Panc1 (cell line): ENCODE measurements at regions not wholly inside any gene's neighbourhood (a gene's known extent, or its start where the extent isn't known, plus 50 kb on each side); places are given as distances from the start of the nearest gene placed in this dataset.

Source experiments
- ATAC-seq: fragments of 200-7000 bp; cut with Tn5 transposase; 2 replicates; pipeline ENCODE4 v1.9.1; 2020; ENCODE audit warnings: mild to moderate bottlenecking, moderate library complexity
- BruUV-seq: library from RNA; stranded (reverse); fragments of 400-500 nt; replicated peaks from 2 replicates; lab custom pipeline; 2021; lab: Mats Ljungman, UMichigan
- CTCF ChIA-PET: fragments of 300-600 bp; sonication (Branson Sonifier 250); formaldehyde crosslinking; loops from one replicate; lab custom pipeline; 2022; ENCODE audit warnings: antibody characterized with exemption; lab: Charles Lee
- POLR2A ChIA-PET: fragments of 300-600 bp; sonication (Branson Sonifier 250); formaldehyde crosslinking; loops from one replicate; lab custom pipeline; 2022; ENCODE audit warnings: antibody characterized with exemption; lab: Charles Lee
- DNase-seq: peaks from one replicate; pipeline ENCODE4 v3.0.0-alpha.2; 2010; ENCODE audit warnings: low read depth, low spot score
- H3K27ac ChIP-seq: 2 replicates; pipeline ENCODE4 v1.5.1; 2011; ENCODE audit warnings: mild to moderate bottlenecking, low read length, inconsistent platforms
- H3K27me3 ChIP-seq: fragments of 200-500 bp; sonication (Bioruptor generic); 2 replicates; pipeline ENCODE4 v1.6.0; 2014; ENCODE audit warnings: low read length, inconsistent platforms; ENCODE audit not compliant: control insufficient read depth, insufficient read depth
- H3K36me3 ChIP-seq: fragments of 200-500 bp; sonication (Bioruptor generic); 2 replicates; pipeline ENCODE4 v1.5.1; 2014; ENCODE audit warnings: inconsistent platforms, mild to moderate bottlenecking, low read length, moderate library complexity; ENCODE audit not compliant: control insufficient read depth, insufficient read depth
- H3K4me1 ChIP-seq: 2 replicates; pipeline ENCODE4 v1.5.1; 2011; ENCODE audit warnings: inconsistent platforms, mild to moderate bottlenecking, low read length, moderate library complexity; ENCODE audit not compliant: control insufficient read depth, insufficient read depth
- H3K4me3 ChIP-seq, 2 experiments: 2 replicates each; pipeline ENCODE4 v1.5.1; 2011 to 2012; ENCODE audit warnings: low read depth in 2 of 2, low read length in 2 of 2, mild to moderate bottlenecking in 2 of 2, inconsistent platforms in 1 of 2, moderate library complexity in 1 of 2
- H3K9me3 ChIP-seq: fragments of 200-500 bp; sonication (Bioruptor generic); 2 replicates; pipeline ENCODE4 v1.5.1; 2014; ENCODE audit warnings: low read depth, mild to moderate bottlenecking, inconsistent platforms, low read length, moderate library complexity; ENCODE audit not compliant: control insufficient read depth, insufficient read depth
- CTCF ChIP-seq: fragments of 450-650 bp; IDR thresholded peaks from 2 replicates; pipeline ENCODE4 v1.5.1; 2017; ENCODE audit warnings: mild to moderate bottlenecking
- POLR2AphosphoS5 ChIP-seq: IDR thresholded peaks from 2 replicates; pipeline ENCODE4 v1.6.1; 2012; ENCODE audit warnings: mild to moderate bottlenecking, low read depth, low read length, moderate library complexity
- REST ChIP-seq, 2 experiments: IDR thresholded peaks; 2 replicates each; pipeline ENCODE4 v1.6.1; 2011 to 2012; ENCODE audit warnings: low read depth in 2 of 2, control low read depth in 1 of 2, low read length in 1 of 2, mild to moderate bottlenecking in 1 of 2, moderate library complexity in 1 of 2; ENCODE audit not compliant: insufficient read depth in 1 of 2
- SIN3A ChIP-seq: IDR thresholded peaks from 2 replicates; pipeline ENCODE4 v1.6.1; 2012; ENCODE audit warnings: low read depth, mild to moderate bottlenecking, low read length, moderate library complexity, borderline replicate concordance; ENCODE audit not compliant: insufficient read depth
- TCF7L2 ChIP-seq: IDR thresholded peaks from 2 replicates; pipeline ENCODE4 v1.6.1; 2011; ENCODE audit warnings: mild to moderate bottlenecking, low read depth, low read length, inconsistent platforms
- in situ Hi-C: cut with HindIII; loops from 2 replicates; pipeline ENCODE4 v1.10.0; 2016; ENCODE audit warnings: low sequenced_read_pairs, low pct_unique_long_range_greater_than_20kb
- intact Hi-C: fragments of 100-400 bp; cut with micrococcal nuclease; formaldehyde crosslinking; loops from one replicate; pipeline ENCODE4 v1.10.0; 2022; ENCODE audit not compliant: unreplicated experiment

- POLR2A ChIA-PET = no interaction called here
- CTCF ChIA-PET = no interaction called here
- intact Hi-C loops = no loop called here
- no peaks in the 10 kb centered on the region for H3K4me1 ChIP-seq
- DNase-seq = no peak
- H3K4me3 ChIP-seq = no peak overlapping the region
- TF ChIP-seq TCF7L2 = no peak
- TF ChIP-seq SIN3A = no peak
- no peak for TF ChIP-seq REST (IDR thresholded peaks at IDR 0.05; ENCODE audit: insufficient read depth in 1 of 2, low read depth in 2 of 2, low read length in 1 of 2)
- no peak for TF ChIP-seq CTCF
- TF ChIP-seq POLR2AphosphoS5 = no peak
- H3K9me3 ChIP-seq = no peaks in the 10 kb centered on the region
- ATAC-seq = no peak
- in situ Hi-C loops = no loop called here
- H3K27ac ChIP-seq = no peak overlapping the region
- no TSS peak for BruUV-seq
- no peaks in the 10 kb centered on the region for H3K36me3 ChIP-seq
- H3K27me3 ChIP-seq = no peaks in the 10 kb centered on the region
Observed at GRCh38 chr4:56241500-56241899, 145.8 kb downstream of the AASDH start.

DNA sequence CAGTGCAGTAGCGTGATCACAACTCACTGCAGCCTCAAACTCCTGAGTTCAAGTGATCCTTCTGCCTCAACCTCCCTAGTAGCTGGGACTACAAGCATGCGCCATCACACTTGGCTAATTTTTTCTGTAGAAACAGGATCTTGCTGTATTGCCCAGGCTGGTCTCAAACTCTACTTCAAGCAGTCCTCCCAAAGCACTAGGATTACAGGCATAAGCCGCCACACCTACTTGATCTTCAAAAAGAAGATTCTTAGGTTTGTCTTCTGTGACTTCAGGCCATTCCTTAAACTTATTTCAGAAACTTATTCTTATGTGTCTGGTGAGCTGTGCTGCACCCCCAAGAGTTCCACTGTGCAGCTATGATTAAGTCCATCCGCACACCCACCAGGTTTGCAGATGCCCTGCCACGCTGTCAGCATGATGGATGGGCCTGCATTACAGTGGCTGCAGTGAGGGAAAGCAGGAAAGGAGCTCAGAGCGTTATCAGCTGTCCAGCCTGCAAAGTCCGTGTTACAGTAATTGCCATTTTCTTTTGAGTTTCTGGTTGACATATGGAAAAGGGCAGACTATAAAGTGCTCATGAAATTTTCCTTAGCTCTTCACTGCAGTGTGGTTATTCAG is 146.6 kb downstream of the AASDH start:
- H3K27ac ChIP-seq = no peak overlapping the region

More for the DNA sequence above, 146.6 kb downstream of the AASDH start:
- Histone ChIP-seq H3K36me3 (no peaks in the 10 kb centered on the region), H3K4me1 (no peaks in the 10 kb centered on the region), H3K4me3 (no peak overlapping the region), H3K9me3 (no peaks in the 10 kb centered on the region), H3K27me3 (no peaks in the 10 kb centered on the region)
- DNase-seq = no peak
- ATAC-seq = no peak
- ChIA-PET POLR2A (no interaction called here), CTCF (no interaction called here)
- in situ Hi-C loops = no loop called here
- no peak for TF ChIP-seq TCF7L2
- no peak for TF ChIP-seq REST (IDR thresholded peaks at IDR 0.05; ENCODE audit: insufficient read depth in 1 of 2, low read depth in 2 of 2, low read length in 1 of 2)
- TF ChIP-seq POLR2AphosphoS5 = no peak
- TF ChIP-seq SIN3A = no peak
- TF ChIP-seq CTCF = no peak
- no TSS peak for BruUV-seq
- intact Hi-C loops = no loop called here
